ENCODE measurements at regions not wholly inside any gene's neighbourhood (a gene's known extent, or its start where the extent isn't known, plus 50 kb on each side); places are given as distances from the start of the nearest gene placed in this dataset.

- TF ChIP-seq MAX (IDR thresholded peaks at IDR 0.05; ENCODE audit: low read depth): no peak
- TF ChIP-seq CTCF (IDR thresholded peaks at IDR 0.05): no peak
Observed at GRCh38 chr11:25943777-25944661, 387.9 kb upstream of the ANO3 start.

Data from SK-N-SH (cell line).